Natural killer cell (primary cell): ENCODE measurements at regions not wholly inside any gene's neighbourhood (a gene's known extent, or its start where the extent isn't known, plus 50 kb on each side); places are given as distances from the start of the nearest gene placed in this dataset.

Experiments
- ATAC-seq, 3 donors: fragments of 150-1000 bp in 2 of 3; fragments of 200-7000 bp in 1 of 3; cut with Tn5 transposase; 1 replicate in 1 of 3; 2 replicates in 2 of 3; pipeline ENCODE4 v1.10.0; 2021; ENCODE audit warnings: mild to moderate bottlenecking in 2 of 3, moderate library complexity in 2 of 3
- DNase-seq, 2 donors: peaks; one replicate each; pipeline versions ENCODE4 v3.0.0 to v3.0.0-alpha.2; 2013 to 2021; ENCODE audit warnings: mixed read lengths in 1 of 2
- H3K27ac ChIP-seq: one replicate; pipeline ENCODE4 v1.5.1; 2013; ENCODE audit warnings: mild to moderate bottlenecking, low read length
- H3K27me3 ChIP-seq: one replicate; pipeline ENCODE4 v1.6.1; 2013; ENCODE audit warnings: low read length; ENCODE audit not compliant: control insufficient read depth, insufficient read depth
- H3K36me3 ChIP-seq: one replicate; pipeline ENCODE4 v1.6.1; 2013; ENCODE audit warnings: low read length; ENCODE audit not compliant: control insufficient read depth, insufficient read depth
- H3K4me1 ChIP-seq: one replicate; pipeline ENCODE4 v1.6.1; 2013; ENCODE audit warnings: low read length; ENCODE audit not compliant: control insufficient read depth, insufficient read depth
- H3K4me3 ChIP-seq: one replicate; pipeline ENCODE4 v1.5.1; 2013; ENCODE audit warnings: low read length
- H3K9me3 ChIP-seq: one replicate; pipeline ENCODE4 v1.6.1; 2013; ENCODE audit warnings: low read length; ENCODE audit not compliant: control insufficient read depth, insufficient read depth
- H3K27ac Mint-ChIP-seq, 2 donors: one replicate each; pipeline ENCODE4 v1.8.0; 2022; ENCODE audit warnings: mild to moderate bottlenecking in 2 of 2, mixed read lengths in 2 of 2, moderate library complexity in 1 of 2
- H3K27me3 Mint-ChIP-seq, 2 donors: one replicate each; pipeline ENCODE4 v1.8.0; 2022; ENCODE audit warnings: low read depth in 2 of 2, mixed read lengths in 2 of 2
- H3K36me3 Mint-ChIP-seq: one replicate; pipeline ENCODE4 v1.8.0; 2022; ENCODE audit warnings: mixed read lengths
- H3K4me1 Mint-ChIP-seq, 2 donors: one replicate each; pipeline ENCODE4 v1.8.0; 2022; ENCODE audit warnings: mixed read lengths in 2 of 2
- H3K4me3 Mint-ChIP-seq: one replicate; pipeline ENCODE4 v1.8.0; 2022; ENCODE audit warnings: mild to moderate bottlenecking, moderate library complexity, mixed read lengths
- H3K9me3 Mint-ChIP-seq, 2 donors: one replicate each; pipeline ENCODE4 v1.8.0; 2022; ENCODE audit warnings: mixed read lengths in 2 of 2
- CTCF ChIP-seq: fragments of 200-600 bp; IDR thresholded peaks from one replicate; pipeline ENCODE4 v1.8.0; 2022; ENCODE audit warnings: antibody characterized with exemption
- WGBS: methylation state at CpG from one replicate; pipeline ENCODE4 v1.1.7; 2013; ENCODE audit warnings: missing lambda C conversion rate; ENCODE audit not compliant: insufficient coverage; 5-methylcytosine and 5-hydroxymethylcytosine counted together
- intact Hi-C: fragments of 100-400 bp; cut with micrococcal nuclease; formaldehyde crosslinking; loops from one replicate; pipeline ENCODE4 v1.14.2; 2022

GRCh38 chr2:7748717-7749415 is 831.7 kb downstream of the RNF144A start:
- peak overlapping the region; percentile 85 for H3K27ac ChIP-seq
- H3K4me1 Mint-ChIP-seq: peaks cover 37 to 42% of the 10 kb centered on the region in 2 donors
- no peak for TF ChIP-seq CTCF
- H3K9me3 Mint-ChIP-seq: peaks cover 2 to 3% of the 10 kb centered on the region in 2 donors
- H3K4me3 Mint-ChIP-seq: peak overlapping the region; percentile 67
- peaks cover under 1% of the 10 kb centered on the region for H3K9me3 ChIP-seq
- ATAC-seq (peak; percentile 50 to 61 (median 53)), DNase-seq (peak in 1 of 2 donors; percentile 69)
- no peaks in the 10 kb centered on the region for H3K36me3 ChIP-seq
- peaks cover 38% of the 10 kb centered on the region for H3K4me1 ChIP-seq
- intact Hi-C loops: loop anchor here (1.0 to 10.0 kb wide), 3 partner anchors 24 to 933 kb away; partner anchors contain the start of gene ID2
- peaks cover 9% of the 10 kb centered on the region for H3K36me3 Mint-ChIP-seq
- H3K4me3 ChIP-seq: no peak overlapping the region
- H3K27ac Mint-ChIP-seq: peak overlapping the region; percentile 44 to 79
- H3K27me3 ChIP-seq: no peaks in the 10 kb centered on the region
- 53% methylated on average over 14 of the region's 17 CpGs for WGBS
- no peaks in the 10 kb centered on the region for H3K27me3 Mint-ChIP-seq

DNA sequence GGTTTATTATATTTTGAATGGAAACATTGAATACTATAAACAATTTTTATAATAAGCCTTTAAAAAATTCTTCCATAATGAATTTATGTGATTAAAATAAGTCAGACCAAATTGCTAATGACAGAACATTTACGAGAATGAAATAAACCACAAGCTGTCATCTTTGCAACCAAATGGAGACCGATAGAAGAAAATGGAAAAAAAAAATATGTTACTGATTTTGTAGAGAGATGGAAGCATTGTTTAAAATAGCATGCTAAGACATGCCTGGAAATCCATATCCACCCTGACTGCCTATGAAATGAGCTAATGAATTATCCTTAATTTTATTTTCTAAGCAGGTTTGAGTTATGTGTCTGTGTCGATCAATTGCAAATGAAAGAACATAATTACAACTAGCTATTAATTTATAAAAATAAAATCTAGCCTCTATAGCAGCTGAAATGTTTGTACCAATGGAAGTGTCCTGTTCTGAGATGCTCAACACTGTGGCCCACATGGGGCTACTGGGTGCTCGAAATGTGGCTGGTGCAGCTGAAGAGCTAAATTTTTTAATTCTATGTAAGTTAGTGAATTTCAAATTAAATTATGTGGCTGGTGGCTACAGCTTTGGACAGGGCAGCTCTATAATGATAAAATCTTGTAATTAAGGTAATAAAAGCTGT is 832.8 kb downstream of the RNF144A start:
- no peak for TF ChIP-seq CTCF
- Mint-ChIP-seq H3K36me3 (peaks cover 15% of the 10 kb centered on the region), H3K27ac (no peak overlapping the region), H3K4me3 (no peak overlapping the region), H3K4me1 (peaks cover 26 to 30% of the 10 kb centered on the region in 2 donors), H3K27me3 (peaks cover 2% of the 10 kb centered on the region in 2 donors), H3K9me3 (peaks cover 0 to 3% of the 10 kb centered on the region in 2 donors)
- ATAC-seq (no peak), DNase-seq (no peak)
- Histone ChIP-seq H3K36me3 (no peaks in the 10 kb centered on the region), H3K9me3 (peaks cover 6% of the 10 kb centered on the region), H3K4me1 (peaks cover 33% of the 10 kb centered on the region), H3K27me3 (no peaks in the 10 kb centered on the region), H3K4me3 (no peak overlapping the region), H3K27ac (no peak overlapping the region)
- intact Hi-C loops: loop anchor here (1.0 to 10.0 kb wide), 3 partner anchors 25 to 932 kb away; partner anchors contain the start of gene ID2
- WGBS: 84% methylated on average over 2 of the region's 4 CpGs

- H3K27me3 ChIP-seq: no peaks in the 10 kb centered on the region
- H3K27ac Mint-ChIP-seq: no peak overlapping the region
- H3K4me3 ChIP-seq: no peak overlapping the region
- ATAC-seq: no peak
- TF ChIP-seq CTCF: no peak
- H3K4me1 Mint-ChIP-seq: peaks cover 10 to 13% of the 10 kb centered on the region in 2 donors
- intact Hi-C loops: no loop called here
- no peaks in the 10 kb centered on the region for H3K36me3 ChIP-seq
- peaks cover 16% of the 10 kb centered on the region for H3K4me1 ChIP-seq
- H3K9me3 Mint-ChIP-seq: peaks cover 0 to 3% of the 10 kb centered on the region in 2 donors
- DNase-seq: no peak
- no peak overlapping the region for H3K27ac ChIP-seq
- WGBS: 91% methylated on average over 1 of the region's 1 CpG
- H3K9me3 ChIP-seq: peaks cover 6% of the 10 kb centered on the region
- peaks cover 2 to 11% of the 10 kb centered on the region in 2 donors for H3K27me3 Mint-ChIP-seq
- H3K4me3 Mint-ChIP-seq: no peak overlapping the region
- H3K36me3 Mint-ChIP-seq: peaks cover 15% of the 10 kb centered on the region
These were observed 835.1 kb downstream of the RNF144A start for GRCh38 chr2:7752291-7752690.
